Endothelial cell (in vitro differentiated cells): ENCODE measurements at regions not wholly inside any gene's neighbourhood (a gene's known extent, or its start where the extent isn't known, plus 50 kb on each side); places are given as distances from the start of the nearest gene placed in this dataset.

Experiments used
- DNase-seq: peaks from one replicate; pipeline ENCODE4 v3.0.0; 2021; ENCODE audit warnings: low spot score
- H3K27ac Mint-ChIP-seq: one replicate; pipeline ENCODE4 v1.8.0; 2021; ENCODE audit warnings: mixed read lengths, inconsistent platforms; ENCODE audit not compliant: unreplicated experiment
- H3K27me3 Mint-ChIP-seq: one replicate; pipeline ENCODE4 v1.8.0; 2021; ENCODE audit warnings: mild to moderate bottlenecking, moderate library complexity, mixed read lengths, inconsistent platforms; ENCODE audit not compliant: unreplicated experiment
- H3K36me3 Mint-ChIP-seq: one replicate; pipeline ENCODE4 v1.8.0; 2021; ENCODE audit warnings: mild to moderate bottlenecking, low read depth, mixed read lengths, inconsistent platforms; ENCODE audit not compliant: unreplicated experiment
- H3K4me1 Mint-ChIP-seq: one replicate; pipeline ENCODE4 v1.8.0; 2021; ENCODE audit warnings: mild to moderate bottlenecking, mixed read lengths, inconsistent platforms; ENCODE audit not compliant: unreplicated experiment
- H3K4me3 Mint-ChIP-seq: one replicate; pipeline ENCODE4 v1.8.0; 2021; ENCODE audit warnings: mild to moderate bottlenecking, mixed read lengths, inconsistent platforms; ENCODE audit not compliant: unreplicated experiment
- H3K9me3 Mint-ChIP-seq: one replicate; pipeline ENCODE4 v1.8.0; 2021; ENCODE audit warnings: mixed read lengths, inconsistent platforms; ENCODE audit not compliant: unreplicated experiment
- TF ChIP-seq, protein P1 (sequence below): fragments of 200-600 bp; sonication (generic); IDR thresholded peaks from one replicate; pipeline ENCODE4 v1.5.0; 2021; ENCODE audit warnings: antibody characterized with exemption; ENCODE audit not compliant: unreplicated experiment

GRCh38 chr2:74755386-74755785, 78.5 kb upstream of the HK2 start:
- Mint-ChIP-seq H3K36me3 (peaks cover 9% of the 10 kb centered on the region), H3K4me3 (no peak overlapping the region), H3K27ac (no peak overlapping the region), H3K4me1 (peaks cover 18% of the 10 kb centered on the region), H3K27me3 (peaks cover 2% of the 10 kb centered on the region), H3K9me3 (peaks cover 8% of the 10 kb centered on the region)
- DNase-seq, result no peak
- TF ChIP-seq, protein P1, sequence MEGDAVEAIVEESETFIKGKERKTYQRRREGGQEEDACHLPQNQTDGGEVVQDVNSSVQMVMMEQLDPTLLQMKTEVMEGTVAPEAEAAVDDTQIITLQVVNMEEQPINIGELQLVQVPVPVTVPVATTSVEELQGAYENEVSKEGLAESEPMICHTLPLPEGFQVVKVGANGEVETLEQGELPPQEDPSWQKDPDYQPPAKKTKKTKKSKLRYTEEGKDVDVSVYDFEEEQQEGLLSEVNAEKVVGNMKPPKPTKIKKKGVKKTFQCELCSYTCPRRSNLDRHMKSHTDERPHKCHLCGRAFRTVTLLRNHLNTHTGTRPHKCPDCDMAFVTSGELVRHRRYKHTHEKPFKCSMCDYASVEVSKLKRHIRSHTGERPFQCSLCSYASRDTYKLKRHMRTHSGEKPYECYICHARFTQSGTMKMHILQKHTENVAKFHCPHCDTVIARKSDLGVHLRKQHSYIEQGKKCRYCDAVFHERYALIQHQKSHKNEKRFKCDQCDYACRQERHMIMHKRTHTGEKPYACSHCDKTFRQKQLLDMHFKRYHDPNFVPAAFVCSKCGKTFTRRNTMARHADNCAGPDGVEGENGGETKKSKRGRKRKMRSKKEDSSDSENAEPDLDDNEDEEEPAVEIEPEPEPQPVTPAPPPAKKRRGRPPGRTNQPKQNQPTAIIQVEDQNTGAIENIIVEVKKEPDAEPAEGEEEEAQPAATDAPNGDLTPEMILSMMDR, result no peak

- Mint-ChIP-seq H3K27ac (no peak overlapping the region), H3K4me3 (no peak overlapping the region), H3K4me1 (peaks cover 26% of the 10 kb centered on the region), H3K9me3 (peaks cover 8% of the 10 kb centered on the region), H3K27me3 (peaks cover 2% of the 10 kb centered on the region), H3K36me3 (peaks cover 9% of the 10 kb centered on the region)
- DNase-seq, result no peak
- TF ChIP-seq, protein P1, result no peak
Observed at GRCh38 chr2:74756356-74756890, 77.5 kb upstream of the HK2 start.

DNA sequence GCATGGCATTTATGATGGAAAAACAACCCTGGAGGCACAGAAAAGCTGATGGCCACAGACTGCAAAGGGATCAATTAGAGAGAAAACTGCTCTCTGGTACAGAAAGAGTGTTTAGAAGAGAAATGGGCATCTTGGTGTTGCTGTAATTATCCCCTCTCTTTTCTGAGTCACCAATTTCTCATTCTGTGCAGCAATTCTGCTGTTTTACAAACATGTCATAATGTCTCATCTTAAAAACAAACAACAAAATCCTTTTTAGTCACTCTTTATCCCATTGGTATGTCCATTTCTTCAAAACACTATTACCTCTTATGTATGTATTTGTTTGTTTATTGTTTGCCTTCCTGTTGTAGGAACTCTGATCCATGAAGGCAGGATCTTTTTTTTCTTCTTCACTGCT, 73.9 kb upstream of the HK2 start:
- Mint-ChIP-seq H3K9me3 (peaks cover 7% of the 10 kb centered on the region), H3K4me1 (peaks cover 54% of the 10 kb centered on the region), H3K4me3 (no peak overlapping the region), H3K27me3 (peaks cover 3% of the 10 kb centered on the region), H3K36me3 (peaks cover 8% of the 10 kb centered on the region), H3K27ac (no peak overlapping the region)
- TF ChIP-seq, protein P1, result no peak
- DNase-seq, result no peak

GRCh38 chr2:74760875-74761630, 72.9 kb upstream of the HK2 start:
- H3K27me3 Mint-ChIP-seq, result peaks cover 3% of the 10 kb centered on the region

GRCh38 chr2:74762789-74763188, 71.1 kb upstream of the HK2 start:
- Mint-ChIP-seq H3K9me3 (no peaks in the 10 kb centered on the region), H3K27ac (no peak overlapping the region), H3K4me3 (no peak overlapping the region), H3K4me1 (peaks cover 66% of the 10 kb centered on the region), H3K36me3 (no peaks in the 10 kb centered on the region), H3K27me3 (peaks cover 3% of the 10 kb centered on the region)
- TF ChIP-seq, protein P1, result no peak
- no peak for DNase-seq

More at GRCh38 chr2:74760875-74761630, 72.9 kb upstream of the HK2 start:
- no peak for DNase-seq
- H3K36me3 Mint-ChIP-seq, result peaks cover 5% of the 10 kb centered on the region
- H3K27ac Mint-ChIP-seq, result no peak overlapping the region
- TF ChIP-seq, protein P1, result no peak
- H3K4me1 Mint-ChIP-seq, result peaks cover 63% of the 10 kb centered on the region
- H3K9me3 Mint-ChIP-seq, result peaks cover 5% of the 10 kb centered on the region
- H3K4me3 Mint-ChIP-seq, result no peak overlapping the region
